Myocyte (in vitro differentiated cells): ENCODE measurements at regions not wholly inside any gene's neighbourhood (a gene's known extent, or its start where the extent isn't known, plus 50 kb on each side); places are given as distances from the start of the nearest gene placed in this dataset.
"Not testable (repeated sequence)": the region's sequence is repeated elsewhere in the genome, so short reads cannot be mapped to it uniquely, and the experiment has no call there.

Experiments used
- DNase-seq: peaks from one replicate; pipeline ENCODE4 v3.0.0-alpha.2; 2012; ENCODE audit warnings: low read depth

GRCh38 chr5:108696951-108697715, 50.6 kb upstream of the FER start:
- DNase-seq: no peak

- DNase-seq: no peak
Measured at GRCh38 chr5:108696407-108696806, 51.3 kb upstream of the FER start.

DNA sequence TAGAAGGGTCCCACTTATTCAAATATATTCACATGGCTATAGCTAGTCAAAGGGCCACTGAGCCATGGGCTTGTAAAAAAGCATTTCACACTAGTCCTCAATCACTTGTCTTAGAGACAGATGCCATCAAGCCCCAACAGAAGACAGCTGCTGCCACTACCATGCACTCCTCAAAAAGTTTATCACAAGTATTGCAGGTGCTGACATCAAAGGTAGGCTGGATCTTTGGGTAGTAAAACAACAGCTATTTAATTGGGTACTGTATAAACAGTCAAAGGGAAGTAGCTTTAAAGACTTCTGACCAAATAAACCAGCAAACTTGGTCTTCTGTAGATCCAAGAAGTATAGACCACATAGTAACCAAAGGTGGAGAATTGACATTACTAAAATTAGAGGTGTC, 59.2 kb upstream of the FER start:
- DNase-seq: no peak

- no peak for DNase-seq
Measured at GRCh38 chr5:108687595-108688200, 60.0 kb upstream of the FER start.

DNA sequence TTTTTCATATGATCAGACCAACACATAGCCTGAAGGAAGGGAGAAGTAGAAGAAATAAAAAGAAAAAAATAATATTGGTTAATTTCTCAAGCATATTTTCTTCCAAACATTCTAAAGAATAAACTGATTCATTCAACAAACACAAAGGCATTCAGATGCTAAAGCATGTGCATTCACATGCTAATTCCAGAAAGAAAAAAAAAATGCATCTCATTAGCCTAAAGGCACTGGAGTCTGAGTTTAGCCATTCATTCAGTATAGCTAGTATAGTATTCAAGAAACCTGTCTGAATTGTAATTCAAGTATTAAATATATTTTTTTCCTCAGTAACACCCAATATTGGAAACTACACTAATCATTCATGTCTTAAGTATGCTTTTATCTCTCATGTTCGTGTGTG, 61.0 kb upstream of the FER start:
- no peak for DNase-seq

- not testable (repeated sequence) for DNase-seq
Measured at GRCh38 chr5:108685448-108686216, 62.1 kb upstream of the FER start.

- peak; percentile 84 for DNase-seq
Measured at GRCh38 chr5:108681079-108681921, 66.4 kb upstream of the FER start.

DNA sequence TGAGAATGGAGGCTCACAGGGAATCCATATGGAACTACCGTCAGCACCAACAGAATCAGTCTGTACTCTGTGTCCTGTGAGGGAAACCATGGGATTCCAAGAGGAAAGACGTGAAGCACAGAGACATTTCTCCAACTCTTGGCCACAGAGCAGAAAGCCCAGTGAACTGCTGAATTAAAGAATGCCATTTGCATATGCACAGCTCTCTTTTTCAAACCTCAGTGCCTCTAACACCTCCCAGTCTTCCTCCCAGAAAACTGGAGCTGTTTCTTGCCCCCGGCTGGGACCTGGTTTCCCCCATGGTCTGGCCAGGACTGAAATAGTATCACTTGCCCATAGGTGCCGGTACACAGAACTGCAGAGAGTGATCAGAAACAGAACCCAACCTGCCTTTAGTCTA, 69.6 kb upstream of the FER start:
- DNase-seq: no peak

DNA sequence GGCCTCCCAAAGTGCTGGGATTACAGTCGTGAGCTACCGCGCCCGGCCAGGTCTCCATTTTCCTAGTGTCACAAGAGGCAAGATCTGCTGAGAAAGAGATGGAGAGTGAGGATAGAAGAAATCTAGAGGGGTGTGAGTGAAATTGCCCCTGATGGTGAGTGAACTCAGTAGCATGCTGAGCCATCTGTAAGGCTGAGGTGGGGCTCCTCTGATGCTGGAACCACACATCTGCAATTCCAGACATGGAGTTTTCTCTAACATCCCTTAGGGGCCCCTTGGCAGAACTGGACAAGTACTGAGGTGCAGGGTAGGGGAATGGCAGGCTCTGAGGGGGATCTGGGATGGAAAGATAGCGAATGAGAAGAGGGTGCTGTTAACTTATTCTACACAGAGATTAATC, 72.0 kb upstream of the FER start:
- DNase-seq: no peak

DNA sequence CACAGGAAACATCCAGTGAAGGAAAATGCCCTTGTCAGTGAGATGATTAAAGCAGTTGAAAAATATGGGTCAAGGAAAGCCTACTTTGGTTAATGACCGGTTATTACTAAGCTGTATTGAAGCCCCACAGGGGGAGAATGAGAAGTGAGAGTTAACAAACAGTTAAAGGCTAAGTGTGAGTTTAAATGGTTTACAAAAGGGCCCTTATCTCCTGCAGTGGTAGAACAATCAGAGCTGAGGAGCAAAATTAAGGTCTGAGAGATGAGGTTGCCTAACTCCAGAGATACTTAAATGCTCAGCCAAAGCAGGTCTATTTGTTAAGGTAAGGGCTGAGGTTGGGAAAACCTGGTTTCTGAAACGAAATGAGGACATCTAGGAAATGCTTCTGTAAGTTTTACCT, 75.1 kb upstream of the FER start:
- DNase-seq: no peak

GRCh38 chr5:108670591-108671289, 77.0 kb upstream of the FER start:
- no peak for DNase-seq

GRCh38 chr5:108669462-108669861, 78.2 kb upstream of the FER start:
- DNase-seq: no peak

DNA sequence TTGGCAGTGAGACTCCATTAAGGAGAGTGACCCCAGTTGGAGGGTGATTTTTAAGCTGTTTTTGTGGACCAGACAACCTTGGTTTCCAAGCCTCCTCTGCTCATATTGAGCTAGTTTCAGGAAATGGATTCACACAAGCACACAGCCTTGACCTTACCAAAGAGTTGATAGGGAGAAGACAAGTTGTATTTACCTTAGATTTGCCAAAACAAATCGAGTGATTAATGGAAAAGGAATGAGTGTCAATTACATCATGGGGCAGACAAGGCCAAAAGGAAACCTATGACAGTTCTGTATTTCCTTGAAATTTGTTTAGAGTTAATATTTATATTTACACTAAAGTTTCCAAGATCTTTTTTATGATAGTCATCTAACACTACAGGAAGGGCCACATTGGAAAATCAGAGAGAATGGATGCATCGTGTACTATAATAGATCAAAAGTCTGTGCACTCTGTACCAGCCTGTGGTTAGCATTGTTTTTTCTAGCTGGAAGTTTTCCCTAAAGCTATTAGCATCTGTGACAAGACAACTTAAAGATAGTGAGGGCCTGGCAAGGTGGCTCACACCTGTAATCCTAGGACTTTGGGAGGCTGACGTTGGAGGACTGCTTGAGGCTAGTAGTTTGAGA, 86.0 kb upstream of the FER start:
- DNase-seq: no peak

- peak; percentile 27 for DNase-seq
Measured at GRCh38 chr5:108661024-108661423, 86.7 kb upstream of the FER start.

DNA sequence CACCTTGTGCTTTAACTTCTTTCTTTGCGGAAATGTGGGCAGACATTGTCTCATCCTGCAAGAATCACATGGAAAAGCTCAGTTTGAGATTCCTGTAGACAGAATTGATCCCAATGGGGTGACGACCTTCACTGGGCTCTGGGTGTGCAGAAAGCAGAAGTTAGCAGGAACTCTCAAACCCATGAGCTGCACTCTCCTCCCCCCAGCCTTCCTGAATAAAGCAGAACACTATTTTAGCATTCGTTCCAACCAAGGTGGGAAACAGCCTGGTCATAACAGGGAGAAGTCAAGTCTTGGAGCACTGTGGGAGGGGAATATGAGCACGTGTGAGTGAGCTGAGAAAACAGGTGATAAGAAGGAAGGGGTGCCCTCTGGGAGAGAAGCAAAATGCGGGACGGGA, 87.4 kb upstream of the FER start:
- no peak for DNase-seq

DNA sequence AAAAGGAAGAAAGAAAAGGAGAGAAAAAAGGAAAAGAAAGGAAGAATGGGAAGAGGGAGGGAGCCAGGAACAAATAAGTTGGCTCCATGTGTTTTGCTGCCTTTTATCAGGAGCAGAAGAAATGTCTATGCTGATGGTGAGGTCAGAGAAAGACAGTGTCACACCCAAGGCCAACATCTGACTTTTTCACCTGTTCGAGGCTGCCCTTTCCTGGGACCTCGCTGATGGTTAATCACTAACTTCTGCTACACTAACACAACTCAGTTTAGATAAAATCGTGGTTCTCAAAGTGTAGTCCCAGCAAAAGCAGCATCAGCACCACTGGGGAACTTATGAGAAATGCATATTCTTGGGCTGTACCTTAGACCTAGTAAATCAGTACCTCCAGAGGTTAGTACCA, 88.2 kb upstream of the FER start:
- DNase-seq: no peak

- no peak for DNase-seq
Measured at GRCh38 chr5:108655750-108656450, 91.8 kb upstream of the FER start.

DNA sequence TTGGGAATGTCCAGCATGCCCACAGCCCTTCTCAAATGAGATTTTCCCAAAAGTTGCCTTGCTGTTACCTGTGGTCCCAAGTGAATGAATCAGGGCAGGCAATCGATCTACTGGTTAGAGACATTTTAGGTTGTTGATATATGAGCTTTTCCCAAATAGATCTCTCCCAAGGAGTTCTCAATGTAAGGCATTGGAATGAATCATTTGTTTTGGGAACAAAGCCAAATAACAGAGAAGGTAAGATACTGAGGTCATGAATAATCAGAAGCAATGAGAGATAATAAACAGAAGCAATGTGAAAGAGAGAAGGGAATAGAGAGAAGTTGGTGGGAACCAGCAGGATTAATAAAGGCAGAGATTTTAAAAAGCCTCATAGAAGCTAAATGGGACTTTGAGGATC, 93.6 kb upstream of the FER start:
- DNase-seq: no peak

DNA sequence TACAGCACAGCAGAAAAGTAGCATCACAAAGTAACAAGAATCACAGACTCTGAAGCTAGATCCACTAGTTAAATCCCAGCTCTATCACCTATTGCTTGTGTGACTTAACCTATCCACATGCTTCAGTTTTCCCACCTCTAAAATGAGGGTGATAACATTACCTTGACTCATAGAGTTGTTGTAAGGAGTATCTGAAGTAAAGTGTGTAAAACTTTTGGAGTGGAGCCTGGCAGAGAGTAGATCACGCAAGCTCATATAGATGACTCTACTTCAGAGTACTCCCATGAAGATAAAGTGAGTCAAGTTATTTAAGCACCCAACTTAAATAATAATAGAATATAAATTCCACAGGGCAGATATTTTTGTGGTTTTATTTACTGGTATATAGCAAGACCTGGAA, 94.5 kb upstream of the FER start:
- no peak for DNase-seq

GRCh38 chr5:108650997-108651396, 96.7 kb upstream of the FER start:
- DNase-seq: no peak
